ENCODE measurements at regions not wholly inside any gene's neighbourhood (a gene's known extent, or its start where the extent isn't known, plus 50 kb on each side); places are given as distances from the start of the nearest gene placed in this dataset.

GRCh38 chrX:9336456-9336855, 128.4 kb upstream of the TBL1X start (continued):
- TF ChIP-seq MEIS1 (CRISPR knock-in tag; IDR thresholded peaks at IDR 0.05; ENCODE audit: borderline replicate concordance) (no peak), ZNF768 (tag by site-specific recombination; IDR thresholded peaks at IDR 0.05) (no peak), KLF8 (tag by site-specific recombination; IDR thresholded peaks at IDR 0.05) (no peak), ZNF214 (tag by site-specific recombination; IDR thresholded peaks at IDR 0.05; ENCODE audit: borderline replicate concordance) (no peak)

GRCh38 chrX:9337046-9337445, 127.8 kb upstream of the TBL1X start:
- H3K9me3 ChIP-seq (ENCODE audit: control insufficient read depth, insufficient read depth, low read depth, low read length), result no peaks in the 10 kb centered on the region
- CTCF ChIA-PET, result no interaction called here

GRCh38 chrX:9338986-9339385, 125.9 kb upstream of the TBL1X start:
- ChIA-PET CTCF (interaction anchor here (0.6 kb wide), 1 partner anchor 616 kb away, joined by 3 read pairs; no protein-coding TSS in a partner anchor), POLR2A (no interaction called here)
- Histone ChIP-seq H3K4me3 (ENCODE audit: low read depth, low read length) (no peak overlapping the region), H3K4me1 (ENCODE audit: control insufficient read depth, insufficient read depth, low read length) (no peaks in the 10 kb centered on the region), H3K36me3 (ENCODE audit: control insufficient read depth in 2 of 2, insufficient read depth in 1 of 2, low read length in 2 of 2) (no peaks in the 10 kb centered on the region), H3K27ac (ENCODE audit: extremely low read depth, low read depth, low read length) (no peak overlapping the region), H3K9me3 (ENCODE audit: control insufficient read depth, insufficient read depth, low read depth, low read length) (no peaks in the 10 kb centered on the region)
- no peak for TF ChIP-seq ZSCAN5A (tag by site-specific recombination; IDR thresholded peaks at IDR 0.05)
- TF ChIP-seq ZNF19 (tag by site-specific recombination; IDR thresholded peaks at IDR 0.05; ENCODE audit: low read depth), result no peak
- TF ChIP-seq ZSCAN16 (tag by site-specific recombination; IDR thresholded peaks at IDR 0.05), result no peak
- TF ChIP-seq WT1 (tag by site-specific recombination; IDR thresholded peaks at IDR 0.05), result no peak
- TF ChIP-seq ZNF449 (tag by site-specific recombination; IDR thresholded peaks at IDR 0.05), result no peak
- no peak for TF ChIP-seq ZNF768 (tag by site-specific recombination; IDR thresholded peaks at IDR 0.05)

More at GRCh38 chrX:9337046-9337445, 127.8 kb upstream of the TBL1X start:
- Histone ChIP-seq H3K27ac (ENCODE audit: extremely low read depth, low read depth, low read length) (no peak overlapping the region), H3K4me1 (ENCODE audit: control insufficient read depth, insufficient read depth, low read length) (no peaks in the 10 kb centered on the region), H3K4me3 (ENCODE audit: low read depth, low read length) (no peak overlapping the region), H3K36me3 (ENCODE audit: control insufficient read depth in 2 of 2, insufficient read depth in 1 of 2, low read length in 2 of 2) (no peaks in the 10 kb centered on the region)
- POLR2A ChIA-PET, result no interaction called here
- TF ChIP-seq OSR2 (tag by site-specific recombination; IDR thresholded peaks at IDR 0.05) (no peak), EGR2 (tag by site-specific recombination; IDR thresholded peaks at IDR 0.05; ENCODE audit: low read depth) (no peak), ZEB2 (tag by site-specific recombination; IDR thresholded peaks at IDR 0.05) (no peak), GLIS2 (tag by site-specific recombination; IDR thresholded peaks at IDR 0.05) (no peak), ZNF221 (tag by site-specific recombination; IDR thresholded peaks at IDR 0.05; ENCODE audit: borderline replicate concordance) (no peak), ZBTB8A (tag by site-specific recombination; IDR thresholded peaks at IDR 0.05) (no peak), ZNF600 (tag by site-specific recombination; IDR thresholded peaks at IDR 0.05) (no peak), ZNF10 (tag by site-specific recombination; IDR thresholded peaks at IDR 0.05) (no peak), ZNF266 (tag by site-specific recombination; IDR thresholded peaks at IDR 0.05; ENCODE audit: low read depth) (no peak), ZNF19 (tag by site-specific recombination; IDR thresholded peaks at IDR 0.05; ENCODE audit: low read depth) (no peak), ZNF138 (tag by site-specific recombination; IDR thresholded peaks at IDR 0.05; ENCODE audit: borderline replicate concordance) (no peak), ZNF585B (tag by site-specific recombination; IDR thresholded peaks at IDR 0.05) (no peak), SALL2 (tag by site-specific recombination; IDR thresholded peaks at IDR 0.05; ENCODE audit: borderline replicate concordance) (no peak), IKZF3 (tag by site-specific recombination; IDR thresholded peaks at IDR 0.05) (no peak), YY1 (tag by site-specific recombination; IDR thresholded peaks at IDR 0.05) (no peak), TCF7L2 (IDR thresholded peaks at IDR 0.05; ENCODE audit: borderline replicate concordance, low read depth, low read length) (no peak), ZNF280C (tag by site-specific recombination; IDR thresholded peaks at IDR 0.05) (no peak)
